ENCODE measurements at regions not wholly inside any gene's neighbourhood (a gene's known extent, or its start where the extent isn't known, plus 50 kb on each side); places are given as distances from the start of the nearest gene placed in this dataset.

GRCh38 chr11:112465433-112466024 is 204.9 kb upstream of the PLET1 start:
- H3K4me2 ChIP-seq (ENCODE audit: low read length), result no peak overlapping the region
- DNase-seq, result no peak
- H3K4me3 ChIP-seq (ENCODE audit: low read length), result no peak overlapping the region

GRCh38 chr11:112467721-112468120 is 207.1 kb upstream of the PLET1 start:
- Histone ChIP-seq H2AK5ac (ENCODE audit: low read length) (no peak overlapping the region), H2BK15ac (replicated peaks; ENCODE audit: low read depth) (no peak overlapping the region), H3K4ac (ENCODE audit: low read depth, low read length) (no peak overlapping the region), H4K5ac (ENCODE audit: low read length) (no peak overlapping the region), H3K36me3 (ENCODE audit: control insufficient read depth, insufficient read depth, low read length) (no peaks in the 10 kb centered on the region), H4K8ac (ENCODE audit: low read depth, low read length) (no peak overlapping the region), H3K27me3 (ENCODE audit: insufficient read depth, low read length, poor library complexity) (no peaks in the 10 kb centered on the region), H3K4me3 (ENCODE audit: low read length) (no peak overlapping the region), H2BK120ac (ENCODE audit: low read depth, low read length) (no peak overlapping the region), H3K9ac (ENCODE audit: low read length) (no peak overlapping the region), H3K4me2 (ENCODE audit: low read length) (no peak overlapping the region), H3K23ac (ENCODE audit: low read length) (no peak overlapping the region), H3K4me1 (ENCODE audit: control insufficient read depth, low read depth, low read length) (no peaks in the 10 kb centered on the region), H3K18ac (ENCODE audit: low read length) (no peak overlapping the region), H3K79me1 (ENCODE audit: low read length) (no peaks in the 10 kb centered on the region), H3K79me2 (ENCODE audit: control insufficient read depth, insufficient read depth, low read length) (no peaks in the 10 kb centered on the region), H3K27ac (ENCODE audit: low read depth, low read length) (no peak overlapping the region), H2BK5ac (ENCODE audit: low read length) (no peak overlapping the region), H3K56ac (ENCODE audit: low read length) (no peak overlapping the region)
- no CpG with 5 or more reads among the region's 3 CpGs for WGBS (ENCODE audit: extremely low coverage, insufficient coverage, low lambda C conversion rate)
- DNase-seq, result no peak

More at GRCh38 chr11:112465433-112466024, 204.9 kb upstream of the PLET1 start:
- Histone ChIP-seq H3K18ac (ENCODE audit: low read length) (no peak overlapping the region), H2AK5ac (ENCODE audit: low read length) (no peak overlapping the region), H2BK15ac (replicated peaks; ENCODE audit: low read depth) (no peak overlapping the region), H3K27me3 (ENCODE audit: insufficient read depth, low read length, poor library complexity) (no peaks in the 10 kb centered on the region), H2BK5ac (ENCODE audit: low read length) (no peak overlapping the region), H3K56ac (ENCODE audit: low read length) (no peak overlapping the region), H3K23ac (ENCODE audit: low read length) (no peak overlapping the region), H3K36me3 (ENCODE audit: control insufficient read depth, insufficient read depth, low read length) (no peaks in the 10 kb centered on the region), H3K9ac (ENCODE audit: low read length) (no peak overlapping the region), H3K79me1 (ENCODE audit: low read length) (no peaks in the 10 kb centered on the region), H3K4ac (ENCODE audit: low read depth, low read length) (no peak overlapping the region), H3K4me1 (ENCODE audit: control insufficient read depth, low read depth, low read length) (no peaks in the 10 kb centered on the region), H3K79me2 (ENCODE audit: control insufficient read depth, insufficient read depth, low read length) (no peaks in the 10 kb centered on the region), H4K5ac (ENCODE audit: low read length) (no peak overlapping the region), H4K8ac (ENCODE audit: low read depth, low read length) (no peak overlapping the region), H2BK120ac (ENCODE audit: low read depth, low read length) (no peak overlapping the region), H3K27ac (ENCODE audit: low read depth, low read length) (no peak overlapping the region)
- WGBS (ENCODE audit: extremely low coverage, insufficient coverage, low lambda C conversion rate), result no CpG with 5 or more reads among the region's 6 CpGs

- no peak for DNase-seq
- H3K18ac ChIP-seq (ENCODE audit: low read length), result no peak overlapping the region
- H2BK120ac ChIP-seq (ENCODE audit: low read depth, low read length), result no peak overlapping the region
- H3K27me3 ChIP-seq (ENCODE audit: insufficient read depth, low read length, poor library complexity), result peaks cover 5% of the 10 kb centered on the region
- no peak overlapping the region for H3K4ac ChIP-seq (ENCODE audit: low read depth, low read length)
- H3K9ac ChIP-seq (ENCODE audit: low read length), result no peak overlapping the region
- no peak overlapping the region for H2AK5ac ChIP-seq (ENCODE audit: low read length)
- H3K27ac ChIP-seq (ENCODE audit: low read depth, low read length), result no peak overlapping the region
- no peaks in the 10 kb centered on the region for H3K4me1 ChIP-seq (ENCODE audit: control insufficient read depth, low read depth, low read length)
- no peak overlapping the region for H3K4me2 ChIP-seq (ENCODE audit: low read length)
- H4K8ac ChIP-seq (ENCODE audit: low read depth, low read length), result no peak overlapping the region
- no CpG with 5 or more reads among the region's 4 CpGs for WGBS (ENCODE audit: extremely low coverage, insufficient coverage, low lambda C conversion rate)
- no peak overlapping the region for H3K56ac ChIP-seq (ENCODE audit: low read length)
- no peak overlapping the region for H3K23ac ChIP-seq (ENCODE audit: low read length)
- H4K5ac ChIP-seq (ENCODE audit: low read length), result no peak overlapping the region
- H2BK15ac ChIP-seq (replicated peaks; ENCODE audit: low read depth), result no peak overlapping the region
- H3K4me3 ChIP-seq (ENCODE audit: low read length), result no peak overlapping the region
- no peaks in the 10 kb centered on the region for H3K79me2 ChIP-seq (ENCODE audit: control insufficient read depth, insufficient read depth, low read length)
- no peak overlapping the region for H2BK5ac ChIP-seq (ENCODE audit: low read length)
- H3K36me3 ChIP-seq (ENCODE audit: control insufficient read depth, insufficient read depth, low read length), result no peaks in the 10 kb centered on the region
- no peaks in the 10 kb centered on the region for H3K79me1 ChIP-seq (ENCODE audit: low read length)
Observed at GRCh38 chr11:112469376-112469775, 208.7 kb upstream of the PLET1 start.

- Histone ChIP-seq H3K4ac (ENCODE audit: low read depth, low read length) (no peak overlapping the region), H4K5ac (ENCODE audit: low read length) (no peak overlapping the region), H2AK5ac (ENCODE audit: low read length) (no peak overlapping the region), H3K23ac (ENCODE audit: low read length) (no peak overlapping the region), H3K56ac (ENCODE audit: low read length) (no peak overlapping the region), H4K8ac (ENCODE audit: low read depth, low read length) (no peak overlapping the region), H2BK15ac (replicated peaks; ENCODE audit: low read depth) (no peak overlapping the region), H3K4me3 (ENCODE audit: low read length) (no peak overlapping the region), H3K36me3 (ENCODE audit: control insufficient read depth, insufficient read depth, low read length) (no peaks in the 10 kb centered on the region), H3K79me2 (ENCODE audit: control insufficient read depth, insufficient read depth, low read length) (no peaks in the 10 kb centered on the region), H3K27ac (ENCODE audit: low read depth, low read length) (no peak overlapping the region), H3K27me3 (ENCODE audit: insufficient read depth, low read length, poor library complexity) (peaks cover 5% of the 10 kb centered on the region), H3K4me2 (ENCODE audit: low read length) (no peak overlapping the region), H2BK5ac (ENCODE audit: low read length) (no peak overlapping the region), H3K79me1 (ENCODE audit: low read length) (no peaks in the 10 kb centered on the region), H2BK120ac (ENCODE audit: low read depth, low read length) (no peak overlapping the region), H3K4me1 (ENCODE audit: control insufficient read depth, low read depth, low read length) (no peaks in the 10 kb centered on the region), H3K18ac (ENCODE audit: low read length) (no peak overlapping the region), H3K9ac (ENCODE audit: low read length) (no peak overlapping the region)
- DNase-seq, result no peak
- no CpG with 5 or more reads among the region's 4 CpGs for WGBS (ENCODE audit: extremely low coverage, insufficient coverage, low lambda C conversion rate)
Observed at GRCh38 chr11:112470355-112470754, 209.7 kb upstream of the PLET1 start.

- Histone ChIP-seq H3K79me1 (ENCODE audit: low read length) (no peaks in the 10 kb centered on the region), H3K9ac (ENCODE audit: low read length) (no peak overlapping the region), H3K4me2 (ENCODE audit: low read length) (no peak overlapping the region), H3K23ac (ENCODE audit: low read length) (no peak overlapping the region), H3K4ac (ENCODE audit: low read depth, low read length) (no peak overlapping the region), H4K5ac (ENCODE audit: low read length) (no peak overlapping the region), H3K27me3 (ENCODE audit: insufficient read depth, low read length, poor library complexity) (peaks cover 7% of the 10 kb centered on the region), H3K18ac (ENCODE audit: low read length) (no peak overlapping the region), H3K4me3 (ENCODE audit: low read length) (no peak overlapping the region), H3K4me1 (ENCODE audit: control insufficient read depth, low read depth, low read length) (no peaks in the 10 kb centered on the region), H3K79me2 (ENCODE audit: control insufficient read depth, insufficient read depth, low read length) (no peaks in the 10 kb centered on the region), H2BK15ac (replicated peaks; ENCODE audit: low read depth) (no peak overlapping the region), H3K36me3 (ENCODE audit: control insufficient read depth, insufficient read depth, low read length) (no peaks in the 10 kb centered on the region), H3K27ac (ENCODE audit: low read depth, low read length) (no peak overlapping the region), H2BK5ac (ENCODE audit: low read length) (no peak overlapping the region), H2AK5ac (ENCODE audit: low read length) (no peak overlapping the region), H4K8ac (ENCODE audit: low read depth, low read length) (no peak overlapping the region), H2BK120ac (ENCODE audit: low read depth, low read length) (no peak overlapping the region), H3K56ac (ENCODE audit: low read length) (no peak overlapping the region)
- WGBS (ENCODE audit: extremely low coverage, insufficient coverage, low lambda C conversion rate), result no CpG with 5 or more reads among the region's 5 CpGs
- DNase-seq, result no peak
Observed at GRCh38 chr11:112471731-112472130, 211.1 kb upstream of the PLET1 start.

- no CpG with 5 or more reads among the region's 2 CpGs for WGBS (ENCODE audit: extremely low coverage, insufficient coverage, low lambda C conversion rate)
- no peak overlapping the region for H3K23ac ChIP-seq (ENCODE audit: low read length)
- no peak overlapping the region for H3K56ac ChIP-seq (ENCODE audit: low read length)
- H3K4me3 ChIP-seq (ENCODE audit: low read length), result no peak overlapping the region
- DNase-seq, result no peak
- H2BK120ac ChIP-seq (ENCODE audit: low read depth, low read length), result no peak overlapping the region
- H4K5ac ChIP-seq (ENCODE audit: low read length), result no peak overlapping the region
- H3K79me1 ChIP-seq (ENCODE audit: low read length), result no peaks in the 10 kb centered on the region
- no peak overlapping the region for H3K4ac ChIP-seq (ENCODE audit: low read depth, low read length)
- H2BK15ac ChIP-seq (replicated peaks; ENCODE audit: low read depth), result no peak overlapping the region
- H3K79me2 ChIP-seq (ENCODE audit: control insufficient read depth, insufficient read depth, low read length), result no peaks in the 10 kb centered on the region
- no peak overlapping the region for H2AK5ac ChIP-seq (ENCODE audit: low read length)
- H3K9ac ChIP-seq (ENCODE audit: low read length), result no peak overlapping the region
- H2BK5ac ChIP-seq (ENCODE audit: low read length), result no peak overlapping the region
- no peak overlapping the region for H3K18ac ChIP-seq (ENCODE audit: low read length)
- H3K4me1 ChIP-seq (ENCODE audit: control insufficient read depth, low read depth, low read length), result no peaks in the 10 kb centered on the region
- H3K27ac ChIP-seq (ENCODE audit: low read depth, low read length), result no peak overlapping the region
- no peak overlapping the region for H3K4me2 ChIP-seq (ENCODE audit: low read length)
- H3K36me3 ChIP-seq (ENCODE audit: control insufficient read depth, insufficient read depth, low read length), result no peaks in the 10 kb centered on the region
- H3K27me3 ChIP-seq (ENCODE audit: insufficient read depth, low read length, poor library complexity), result peaks cover 7% of the 10 kb centered on the region
- H4K8ac ChIP-seq (ENCODE audit: low read depth, low read length), result no peak overlapping the region
Observed at GRCh38 chr11:112477152-112477551, 216.5 kb upstream of the PLET1 start.

Data from mesendoderm (in vitro differentiated cells).